Fibroblast of the aortic adventitia (primary cell): ENCODE measurements at regions not wholly inside any gene's neighbourhood (a gene's known extent, or its start where the extent isn't known, plus 50 kb on each side); places are given as distances from the start of the nearest gene placed in this dataset.
"Not testable (repeated sequence)": the region's sequence is repeated elsewhere in the genome, so short reads cannot be mapped to it uniquely, and the experiment has no call there.

Experiments
- DNase-seq: peaks from one replicate; pipeline ENCODE4 v3.0.0-alpha.2; 2010; ENCODE audit warnings: low read depth
- H3K4me3 ChIP-seq: 2 replicates; pipeline ENCODE4 v1.5.1; 2011; ENCODE audit warnings: low read depth, mild to moderate bottlenecking, control low read depth, low read length, moderate library complexity
- TF ChIP-seq, protein P1 (sequence below): IDR thresholded peaks from 2 replicates; pipeline ENCODE4 v1.5.1; 2011; ENCODE audit warnings: mild to moderate bottlenecking, low read length, control low read depth, inconsistent platforms; ENCODE audit not compliant: insufficient read depth

- no peak for DNase-seq
- TF ChIP-seq, protein P1, sequence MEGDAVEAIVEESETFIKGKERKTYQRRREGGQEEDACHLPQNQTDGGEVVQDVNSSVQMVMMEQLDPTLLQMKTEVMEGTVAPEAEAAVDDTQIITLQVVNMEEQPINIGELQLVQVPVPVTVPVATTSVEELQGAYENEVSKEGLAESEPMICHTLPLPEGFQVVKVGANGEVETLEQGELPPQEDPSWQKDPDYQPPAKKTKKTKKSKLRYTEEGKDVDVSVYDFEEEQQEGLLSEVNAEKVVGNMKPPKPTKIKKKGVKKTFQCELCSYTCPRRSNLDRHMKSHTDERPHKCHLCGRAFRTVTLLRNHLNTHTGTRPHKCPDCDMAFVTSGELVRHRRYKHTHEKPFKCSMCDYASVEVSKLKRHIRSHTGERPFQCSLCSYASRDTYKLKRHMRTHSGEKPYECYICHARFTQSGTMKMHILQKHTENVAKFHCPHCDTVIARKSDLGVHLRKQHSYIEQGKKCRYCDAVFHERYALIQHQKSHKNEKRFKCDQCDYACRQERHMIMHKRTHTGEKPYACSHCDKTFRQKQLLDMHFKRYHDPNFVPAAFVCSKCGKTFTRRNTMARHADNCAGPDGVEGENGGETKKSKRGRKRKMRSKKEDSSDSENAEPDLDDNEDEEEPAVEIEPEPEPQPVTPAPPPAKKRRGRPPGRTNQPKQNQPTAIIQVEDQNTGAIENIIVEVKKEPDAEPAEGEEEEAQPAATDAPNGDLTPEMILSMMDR = no peak
- no peak overlapping the region for H3K4me3 ChIP-seq
Measured at GRCh38 chr7:153190452-153190851, 430.9 kb downstream of the ACTR3B start.

GRCh38 chr7:153190986-153191385, 431.4 kb downstream of the ACTR3B start:
- no peak for DNase-seq
- H3K4me3 ChIP-seq = no peak overlapping the region
- TF ChIP-seq, protein P1 = no peak

GRCh38 chr7:153193144-153193595, 433.6 kb downstream of the ACTR3B start:
- DNase-seq = no peak
- TF ChIP-seq, protein P1 = no peak

DNA sequence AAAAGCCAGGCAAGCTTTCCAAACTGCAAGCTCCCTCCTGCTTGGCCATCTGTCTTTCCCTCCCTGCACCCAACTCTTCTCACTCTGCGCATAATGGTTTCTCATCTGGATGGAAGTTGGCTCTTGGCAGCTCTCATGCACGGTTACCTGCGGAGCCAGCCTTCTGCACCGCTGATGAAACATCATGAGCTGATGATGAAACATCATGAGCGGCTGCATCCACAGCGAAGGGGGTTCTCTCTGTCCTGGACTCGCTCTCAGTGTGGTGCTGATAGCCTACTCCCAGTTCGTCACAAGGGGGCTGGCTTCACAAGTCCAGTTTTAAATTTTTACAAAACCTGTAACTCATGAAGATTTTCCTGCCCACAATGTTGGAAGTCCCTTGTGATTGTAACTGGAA, 457.5 kb downstream of the ACTR3B start:
- DNase-seq = no peak
- H3K4me3 ChIP-seq = no peak overlapping the region
- TF ChIP-seq, protein P1 = no peak

More at GRCh38 chr7:153193144-153193595, 433.6 kb downstream of the ACTR3B start:
- no peak overlapping the region for H3K4me3 ChIP-seq

- TF ChIP-seq, protein P1 = no peak
- no peak overlapping the region for H3K4me3 ChIP-seq
- no peak for DNase-seq
Measured at GRCh38 chr7:153224890-153225289, 465.3 kb downstream of the ACTR3B start.

DNA sequence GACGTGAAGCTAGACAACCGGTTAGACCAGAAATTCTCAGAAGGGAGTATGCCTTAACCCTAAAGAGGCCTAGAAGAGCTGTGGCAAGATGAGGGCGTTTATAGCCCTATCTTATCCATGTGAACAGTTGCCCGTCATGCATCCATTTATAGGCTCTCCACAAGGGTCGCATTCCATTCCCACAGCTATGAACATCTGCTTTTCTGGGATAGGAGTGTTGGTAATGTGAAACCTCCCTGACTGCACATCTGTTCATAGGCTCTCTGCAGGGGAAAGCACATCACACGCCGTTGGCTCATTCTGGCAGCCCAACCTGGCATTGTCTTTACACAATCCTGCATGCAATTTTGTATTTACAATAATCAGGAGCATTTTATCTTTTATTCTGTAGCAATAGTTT, 485.6 kb downstream of the ACTR3B start:
- not testable (repeated sequence) for H3K4me3 ChIP-seq, DNase-seq

DNA sequence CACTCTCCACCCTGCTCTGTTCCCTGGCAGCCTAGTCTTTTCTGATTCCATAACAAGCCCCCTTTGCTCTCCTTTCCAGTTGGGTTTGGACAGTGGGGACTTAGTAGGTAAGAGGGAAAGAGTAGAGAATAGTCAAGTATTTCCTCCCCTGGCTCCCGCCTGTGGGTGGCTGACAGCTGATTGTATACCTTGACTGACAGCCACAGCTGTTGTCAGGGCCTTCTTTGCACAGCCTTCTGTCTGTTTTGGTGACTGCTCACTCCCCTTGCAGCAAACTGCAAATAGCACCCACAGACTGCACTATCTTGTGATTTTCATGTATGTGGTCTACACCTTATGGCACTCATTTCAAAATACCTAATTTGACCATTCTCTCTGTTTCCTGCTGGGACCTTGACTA, 486.3 kb downstream of the ACTR3B start:
- TF ChIP-seq, protein P1 = no peak
- H3K4me3 ChIP-seq = no peak overlapping the region
- DNase-seq = no peak
